ENCODE measurements at regions not wholly inside any gene's neighbourhood (a gene's known extent, or its start where the extent isn't known, plus 50 kb on each side); places are given as distances from the start of the nearest gene placed in this dataset.

GRCh38 chr3:188064831-188065493, 89.0 kb upstream of the LPP start:
- no peak for DNase-seq (ENCODE audit: low read depth)

GRCh38 chr3:188066141-188066540, 87.8 kb upstream of the LPP start:
- no peak for DNase-seq (ENCODE audit: low read depth)

GRCh38 chr3:188067932-188068331, 86.0 kb upstream of the LPP start:
- no peak for DNase-seq (ENCODE audit: low read depth)

- no peak for DNase-seq (ENCODE audit: low read depth)
These were observed 85.6 kb upstream of the LPP start for GRCh38 chr3:188068342-188068741.

GRCh38 chr3:188071636-188072035, 82.3 kb upstream of the LPP start:
- DNase-seq (ENCODE audit: low read depth) = no peak

- no peak for DNase-seq (ENCODE audit: low read depth)
These were observed 77.8 kb upstream of the LPP start for GRCh38 chr3:188076176-188076575.

- no peak for DNase-seq (ENCODE audit: low read depth)
These were observed 76.7 kb upstream of the LPP start for GRCh38 chr3:188077160-188077799.

- no peak for DNase-seq (ENCODE audit: low read depth)
These were observed 73.9 kb upstream of the LPP start for GRCh38 chr3:188080091-188080490.

GRCh38 chr3:188082031-188082430, 71.9 kb upstream of the LPP start:
- DNase-seq (ENCODE audit: low read depth) = no peak

- DNase-seq (ENCODE audit: low read depth) = no peak
These were observed 71.5 kb upstream of the LPP start for GRCh38 chr3:188082450-188082849.

- DNase-seq (ENCODE audit: low read depth) = no peak
These were observed 70.9 kb upstream of the LPP start for GRCh38 chr3:188083011-188083410.

GRCh38 chr3:188084752-188085583, 69.0 kb upstream of the LPP start:
- DNase-seq (ENCODE audit: low read depth) = no peak

- no peak for DNase-seq (ENCODE audit: low read depth)
These were observed 68.1 kb upstream of the LPP start for GRCh38 chr3:188085584-188086560.

GRCh38 chr3:188088948-188089685, 64.8 kb upstream of the LPP start:
- DNase-seq (ENCODE audit: low read depth) = no peak

GRCh38 chr3:188090620-188091309, 63.2 kb upstream of the LPP start:
- no peak for DNase-seq (ENCODE audit: low read depth)

- DNase-seq (ENCODE audit: low read depth) = no peak
These were observed 62.2 kb upstream of the LPP start for GRCh38 chr3:188091746-188092145.

GRCh38 chr3:188092648-188093047, 61.3 kb upstream of the LPP start:
- DNase-seq (ENCODE audit: low read depth) = no peak

- no peak for DNase-seq (ENCODE audit: low read depth)
These were observed 58.5 kb upstream of the LPP start for GRCh38 chr3:188095431-188095830.

GRCh38 chr3:188097791-188098190, 56.2 kb upstream of the LPP start:
- DNase-seq (ENCODE audit: low read depth) = no peak

- no peak for DNase-seq (ENCODE audit: low read depth)
These were observed 54.0 kb upstream of the LPP start for GRCh38 chr3:188099907-188100306.
